K562 (cell line): ENCODE measurements at regions not wholly inside any gene's neighbourhood (a gene's known extent, or its start where the extent isn't known, plus 50 kb on each side); places are given as distances from the start of the nearest gene placed in this dataset.
A peak's percentile ranks its signal among the peaks of the same experiment; 100 is the strongest.

ENCODE experiments used
- ATAC-seq: fragments of 200-7000 bp; cut with Tn5 transposase; 3 replicates; pipeline ENCODE4 v1.9.1; 2020; ENCODE audit warnings: moderate library complexity
- BruUV-seq: library from RNA; stranded (reverse); fragments of 400-500 nt; replicated peaks from 2 replicates; lab custom pipeline; 2021; lab: Mats Ljungman, UMichigan
- CTCF ChIA-PET: fragments of 300-600 bp; formaldehyde crosslinking; extraction: SDS; loops from one replicate; lab custom pipeline; 2021; ENCODE audit warnings: low intra/inter-chr PET ratio; lab: Yijun Ruan, JAX
- POLR2A ChIA-PET: fragments of 300-600, 350-650 bp; sonication (Branson Sonifier 250); formaldehyde crosslinking; extraction: SDS; loops from one replicate; lab custom pipeline; 2021; ENCODE audit warnings: antibody characterized with exemption, inconsistent platforms; lab: Yijun Ruan, JAX
- DNase-seq, 4 experiments: peaks; one replicate each; pipeline versions ENCODE4 v3.0.0 to v3.0.0-alpha.2; 2011 to 2018; ENCODE audit warnings: low spot score in 3 of 4, mixed read lengths in 3 of 4; ENCODE audit errors: extremely low read depth in 1 of 4
- FAIRE-seq: peaks from 2 replicates; lab custom pipeline; 2011; peaks lifted over from hg19 to GRCh38; lab: Jason Lieb, UNC
- H2AFZ ChIP-seq: 2 replicates; pipeline ENCODE4 v1.6.0; 2011; ENCODE audit warnings: low read depth, low read length, control low read depth, inconsistent platforms
- H3K27ac ChIP-seq: fragments of 200-600 bp; 3 replicates; pipeline ENCODE4 v1.8.0; 2011; ENCODE audit warnings: low read depth, mild to moderate bottlenecking, control low read depth, inconsistent platforms, low read length, moderate library complexity, mixed read lengths; ENCODE audit errors: extremely low read depth
- H3K27me3 ChIP-seq, 2 experiments: fragments of 300-600 bp in 1 of 2; 2 replicates in 1 of 2; 3 replicates in 1 of 2; pipeline versions ENCODE4 v1.6.0 to v1.8.0; 2011; ENCODE audit warnings: inconsistent platforms in 2 of 2, low read length in 2 of 2, mild to moderate bottlenecking in 1 of 2, mixed read lengths in 1 of 2, moderate library complexity in 1 of 2; ENCODE audit not compliant: control insufficient read depth in 2 of 2, insufficient read depth in 2 of 2
- H3K36me3 ChIP-seq: fragments of 300-600 bp; 3 replicates; pipeline ENCODE4 v1.8.0; 2011; ENCODE audit warnings: mild to moderate bottlenecking, low read length, inconsistent platforms; ENCODE audit not compliant: control insufficient read depth, insufficient read depth
- H3K4me1 ChIP-seq, 2 experiments: fragments of 200-600 bp in 1 of 2; replicated peaks in 1 of 2; 2 replicates in 1 of 2; 3 replicates in 1 of 2; pipeline versions ENCODE4 v1.5.1 to v1.8.0; 2011; ENCODE audit warnings: inconsistent platforms in 2 of 2, low read length in 2 of 2, mild to moderate bottlenecking in 1 of 2, mixed read lengths in 1 of 2, moderate library complexity in 1 of 2; ENCODE audit not compliant: control insufficient read depth in 2 of 2, insufficient read depth in 2 of 2
- H3K4me2 ChIP-seq: 2 replicates; pipeline ENCODE4 v1.6.1; 2011; ENCODE audit warnings: low read length, control low read depth, inconsistent platforms, mixed read lengths; ENCODE audit not compliant: insufficient read depth
- H3K4me3 ChIP-seq: fragments of 200-600 bp; sonication (generic), shearing (Covaris generic); 2 replicates; pipeline ENCODE4 v1.5.1; 2016; ENCODE audit warnings: control low read depth, inconsistent platforms
- H3K79me2 ChIP-seq: fragments of 200-600 bp; 3 replicates; pipeline ENCODE4 v1.8.0; 2011; ENCODE audit warnings: low read length, inconsistent platforms; ENCODE audit not compliant: control insufficient read depth, insufficient read depth
- H3K9ac ChIP-seq, 2 experiments: 2 replicates each; pipeline versions ENCODE4 v1.6.0 to v1.6.1; 2011; ENCODE audit warnings: low read depth in 2 of 2, low read length in 2 of 2, control low read depth in 1 of 2, inconsistent platforms in 1 of 2, mild to moderate bottlenecking in 1 of 2, mixed read lengths in 1 of 2; ENCODE audit not compliant: insufficient read depth in 1 of 2
- H3K9me1 ChIP-seq: one replicate; pipeline ENCODE4 v1.6.0; 2011; ENCODE audit warnings: inconsistent platforms, mild to moderate bottlenecking, low read length, moderate library complexity; ENCODE audit not compliant: control insufficient read depth, insufficient read depth
- H3K9me3 ChIP-seq: replicated peaks from 2 replicates; pipeline ENCODE4 v1.5.1; 2011; ENCODE audit warnings: low read depth, low read length, inconsistent platforms; ENCODE audit not compliant: control insufficient read depth, insufficient read depth
- H4K20me1 ChIP-seq: replicated peaks from 2 replicates; pipeline ENCODE4 v1.6.1; 2011; ENCODE audit warnings: low read length, inconsistent platforms, mixed read lengths; ENCODE audit not compliant: control insufficient read depth, insufficient read depth
- CEBPG ChIP-seq, 3 experiments: fragments of 200-800 bp in 1 of 3; sonication (Bioruptor generic) in 1 of 3; sonication (generic) in 1 of 3; formaldehyde crosslinking in 1 of 3; IDR thresholded peaks in 2 of 3; conservative IDR thresholded peaks in 1 of 3; 2 replicates each; pipeline versions ENCODE4 v1.6.1 to v1.8.0; 2016 to 2022; ENCODE audit warnings: missing compliant biosample characterization in 2 of 3, missing genetic modification characterization in 2 of 3, mild to moderate bottlenecking in 1 of 3, missing genetic modification reagents in 1 of 3
- COPS2 ChIP-seq: fragments of 450-650 bp; conservative IDR thresholded peaks from 2 replicates; pipeline ENCODE4 v1.6.1; 2016; ENCODE audit warnings: mild to moderate bottlenecking, moderate library complexity
- FOXJ3 ChIP-seq: sonication (generic); formaldehyde crosslinking; IDR thresholded peaks from 2 replicates; pipeline ENCODE4 v1.4.0; 2020; ENCODE audit warnings: mild to moderate bottlenecking, missing genetic modification reagents
- GMEB1 ChIP-seq: fragments of 250-450 bp; sonication (Bioruptor Pico); IDR thresholded peaks from 2 replicates; pipeline ENCODE4 v1.4.0; 2020; ENCODE audit warnings: mild to moderate bottlenecking
- HDAC1 ChIP-seq, 2 experiments: fragments of 450-650 bp; IDR thresholded peaks; 2 replicates each; pipeline ENCODE4 v1.6.1; 2016 to 2017; ENCODE audit warnings: inconsistent platforms in 1 of 2, mild to moderate bottlenecking in 1 of 2, moderate library complexity in 1 of 2
- HOXB6 ChIP-seq: fragments of 250-450 bp; sonication (Bioruptor Pico); IDR thresholded peaks from 2 replicates; pipeline ENCODE4 v1.5.1; 2022; ENCODE audit warnings: mild to moderate bottlenecking, borderline replicate concordance
- KHSRP ChIP-seq: fragments of 450-650 bp; IDR thresholded peaks from 2 replicates; pipeline ENCODE4 v1.6.1; 2017
- MEIS2 ChIP-seq: fragments of 450-650 bp; IDR thresholded peaks from 2 replicates; pipeline ENCODE4 v1.6.1; 2014; ENCODE audit warnings: mild to moderate bottlenecking; ENCODE audit not compliant: partially characterized antibody
- NBN ChIP-seq: fragments of 450-650 bp; IDR thresholded peaks from 2 replicates; pipeline ENCODE4 v1.6.1; 2016; ENCODE audit warnings: low read depth, mild to moderate bottlenecking
- NR2C1 ChIP-seq, 2 experiments: fragments of 450-650 bp; IDR thresholded peaks; 2 replicates each; pipeline ENCODE4 v1.6.1; 2017; ENCODE audit warnings: mild to moderate bottlenecking in 2 of 2, antibody characterized with exemption in 1 of 2, inconsistent platforms in 1 of 2, missing compliant biosample characterization in 1 of 2, missing genetic modification characterization in 1 of 2
- OTX1 ChIP-seq: fragments of 450-650 bp; formaldehyde crosslinking; IDR thresholded peaks from 2 replicates; pipeline ENCODE4 v1.4.0; 2022; ENCODE audit warnings: mild to moderate bottlenecking
- STAT5B ChIP-seq: fragments of 250-450 bp; sonication (Bioruptor Pico); IDR thresholded peaks from 2 replicates; pipeline ENCODE4 v1.8.0; 2021; ENCODE audit warnings: mild to moderate bottlenecking, inconsistent platforms
- STAT6 ChIP-seq: sonication (generic); formaldehyde crosslinking; IDR thresholded peaks from 2 replicates; pipeline ENCODE4 v1.8.1; 2023; ENCODE audit warnings: mild to moderate bottlenecking, missing genetic modification reagents
- ZC3H8 ChIP-seq: fragments of 450-650 bp; IDR thresholded peaks from 2 replicates; pipeline ENCODE4 v1.6.1; 2017
- ZNF75A ChIP-seq: fragments of 450-650 bp; formaldehyde crosslinking; IDR thresholded peaks from 2 replicates; pipeline ENCODE4 v1.4.0; 2020; ENCODE audit warnings: mild to moderate bottlenecking
- WGBS: fragments of 100-300 bp; shearing (Covaris generic); methylation state at CpG from one replicate; pipeline ENCODE4 v1.1.6; 2016; ENCODE audit warnings: low coverage, mixed read lengths; ENCODE audit not compliant: insufficient coverage; ENCODE audit errors: missing lambda C conversion rate; 5-methylcytosine and 5-hydroxymethylcytosine counted together
- in situ Hi-C: fragments of 300-500 bp; cut with MboI; formaldehyde crosslinking; loops from 4 replicates; pipeline ENCODE4 v1.15.0; 2018; ENCODE audit warnings: inconsistent platforms, mixed read lengths
- intact Hi-C: fragments of 100-400 bp; cut with micrococcal nuclease; formaldehyde crosslinking; loops from 2 replicates; pipeline ENCODE4 v1.14.2; 2022

GRCh38 chr18:73124175-73124574 is 256.4 kb upstream of the NETO1 start:
- Histone ChIP-seq H3K9ac (no peak overlapping the region), H4K20me1 (no peaks in the 10 kb centered on the region), H3K36me3 (no peaks in the 10 kb centered on the region), H3K79me2 (no peaks in the 10 kb centered on the region), H3K27me3 (no peaks in the 10 kb centered on the region), H3K9me3 (no peaks in the 10 kb centered on the region), H2AFZ (no peak overlapping the region), H3K9me1 (no peaks in the 10 kb centered on the region), H3K4me2 (no peak overlapping the region), H3K4me1 (no peaks in the 10 kb centered on the region), H3K4me3 (no peak overlapping the region), H3K27ac (no peak overlapping the region)
- in situ Hi-C loops (no loop called here), intact Hi-C loops (no loop called here)
- BruUV-seq, result no TSS peak
- TF ChIP-seq NBN, result no peak
- peak; percentile 9 for TF ChIP-seq MEIS2
- TF ChIP-seq ZC3H8, result no peak
- TF ChIP-seq STAT5B (CRISPR knock-in tag), result no peak
- no peak for TF ChIP-seq FOXJ3 (CRISPR knock-in tag)
- no peak for FAIRE-seq
- WGBS, result 0% methylated on average over 2 of the region's 2 CpGs
- no peak for ATAC-seq
- POLR2A ChIA-PET, result no interaction called here
- CTCF ChIA-PET, result no interaction called here
- no peak for DNase-seq

- FAIRE-seq (no peak), DNase-seq (no peak), ATAC-seq (no peak)
- BruUV-seq, result no TSS peak
- no peaks in the 10 kb centered on the region for H3K79me2 ChIP-seq
- no peak overlapping the region for H3K4me2 ChIP-seq
- POLR2A ChIA-PET, result no interaction called here
- no peaks in the 10 kb centered on the region for H4K20me1 ChIP-seq
- in situ Hi-C loops, result no loop called here
- CTCF ChIA-PET, result no interaction called here
- intact Hi-C loops, result no loop called here
- no peak overlapping the region for H3K27ac ChIP-seq
- H3K4me3 ChIP-seq, result no peak overlapping the region
- H3K9ac ChIP-seq, result no peak overlapping the region
- no peaks in the 10 kb centered on the region for H3K36me3 ChIP-seq
- no peaks in the 10 kb centered on the region for H3K27me3 ChIP-seq
- no peak overlapping the region for H2AFZ ChIP-seq
- WGBS, result 0% methylated on average over 1 of the region's 1 CpG
- H3K4me1 ChIP-seq, result no peaks in the 10 kb centered on the region
- H3K9me3 ChIP-seq, result no peaks in the 10 kb centered on the region
- H3K9me1 ChIP-seq, result no peaks in the 10 kb centered on the region
- TF ChIP-seq STAT6 (no peak), HDAC1 (IDR thresholded peaks at IDR 0.05) (no peak), HOXB6 (no peak), GMEB1 (CRISPR knock-in tag) (no peak), NR2C1 (IDR thresholded peaks at IDR 0.05) (no peak), NR2C1 (tag; IDR thresholded peaks at IDR 0.05) (no peak), COPS2 (no peak), OTX1 (CRISPR knock-in tag) (no peak), ZNF75A (no peak), CEBPG (CRISPR knock-in tag; IDR thresholded peaks at IDR 0.05) (no peak), CEBPG (tag; conservative IDR thresholded peaks at IDR 0.05 in 1 of 2, IDR thresholded peaks at IDR 0.05 in 1 of 2) (no peak), KHSRP (no peak)
Observed at GRCh38 chr18:73121207-73121606, 253.4 kb upstream of the NETO1 start.
